Right lobe of liver (tissue), 6 donors: ENCODE measurements at regions not wholly inside any gene's neighbourhood (a gene's known extent, or its start where the extent isn't known, plus 50 kb on each side); places are given as distances from the start of the nearest gene placed in this dataset.

ENCODE experiments used
- ATAC-seq, 4 donors: fragments of 200-7000 bp; cut with Tn5 transposase; one replicate each; pipeline ENCODE4 v1.9.1; 2020; ENCODE audit warnings: mild to moderate bottlenecking in 4 of 4, moderate library complexity in 4 of 4
- DNase-seq, 3 donors: peaks; one replicate each; pipeline ENCODE4 v3.0.0-alpha.2; 2020
- H3K27ac ChIP-seq, 3 donors: fragments of 200-600 bp; one replicate each; pipeline ENCODE4 v1.8.0; 2022
- H3K27me3 ChIP-seq, 2 donors: fragments of 200-600 bp; one replicate each; pipeline ENCODE4 v1.8.0; 2022
- H3K36me3 ChIP-seq, 4 donors: fragments of 200-600 bp; sonication (generic) in 1 of 4; one replicate each; pipeline versions ENCODE4 v1.5.1 to v1.8.0; 2017 to 2022; ENCODE audit warnings: control low read depth in 1 of 4
- H3K4me1 ChIP-seq, 4 donors: fragments of 200-600 bp; sonication (generic) in 1 of 4; one replicate each; pipeline versions ENCODE4 v1.5.1 to v1.8.0; 2017 to 2022; ENCODE audit warnings: control low read depth in 1 of 4
- H3K4me3 ChIP-seq, 3 donors: fragments of 200-600 bp; one replicate each; pipeline ENCODE4 v1.8.0; 2022
- H3K9me3 ChIP-seq, 4 donors: fragments of 200-600 bp; sonication (generic) in 1 of 4; one replicate each; pipeline versions ENCODE4 v1.5.1 to v1.8.0; 2017 to 2022; ENCODE audit warnings: control low read depth in 1 of 4
- POLR2A ChIP-seq: fragments of 450-650 bp; IDR thresholded peaks from one replicate; pipeline ENCODE4 v1.6.1; 2017; ENCODE audit warnings: antibody characterized with exemption, mild to moderate bottlenecking
- WGBS: methylation state at CpG from one replicate; pipeline ENCODE4 v1.1.6; 2018; ENCODE audit warnings: low coverage, low lambda C conversion rate; ENCODE audit not compliant: insufficient coverage; ENCODE audit errors: missing lambda C conversion rate; 5-methylcytosine and 5-hydroxymethylcytosine counted together
- intact Hi-C, 2 donors: fragments of 100-400 bp; cut with DNase I; formaldehyde crosslinking; loops; one replicate each; pipeline versions ENCODE4 v1.11.2 to v1.14.1; 2022
- TF ChIP-seq, protein P1 (sequence below), 4 donors: fragments of 200-600 bp in 3 of 4; fragments of 450-650 bp in 1 of 4; IDR thresholded peaks; one replicate each; pipeline versions ENCODE4 v1.5.1 to v1.8.0; 2016 to 2022; ENCODE audit warnings: antibody characterized with exemption in 4 of 4, mild to moderate bottlenecking in 2 of 4
- donor health status: DM: no; HTN: yes; CAD: no.
- donor health status: DM: no; HTN: no; CAD: no.
- donor health status: DM: no; HTN: no; CAD: no.
- donor health status: DM: no; HTN: yes; CAD: no.
- donor health status: DM: no; HTN: yes; CAD: no.

GRCh38 chr4:160038615-160039014 lies 935.7 kb downstream of the RAPGEF2 start:
- DNase-seq = no peak
- WGBS = 44% methylated on average over 2 of the region's 2 CpGs
- TF ChIP-seq, protein P1, sequence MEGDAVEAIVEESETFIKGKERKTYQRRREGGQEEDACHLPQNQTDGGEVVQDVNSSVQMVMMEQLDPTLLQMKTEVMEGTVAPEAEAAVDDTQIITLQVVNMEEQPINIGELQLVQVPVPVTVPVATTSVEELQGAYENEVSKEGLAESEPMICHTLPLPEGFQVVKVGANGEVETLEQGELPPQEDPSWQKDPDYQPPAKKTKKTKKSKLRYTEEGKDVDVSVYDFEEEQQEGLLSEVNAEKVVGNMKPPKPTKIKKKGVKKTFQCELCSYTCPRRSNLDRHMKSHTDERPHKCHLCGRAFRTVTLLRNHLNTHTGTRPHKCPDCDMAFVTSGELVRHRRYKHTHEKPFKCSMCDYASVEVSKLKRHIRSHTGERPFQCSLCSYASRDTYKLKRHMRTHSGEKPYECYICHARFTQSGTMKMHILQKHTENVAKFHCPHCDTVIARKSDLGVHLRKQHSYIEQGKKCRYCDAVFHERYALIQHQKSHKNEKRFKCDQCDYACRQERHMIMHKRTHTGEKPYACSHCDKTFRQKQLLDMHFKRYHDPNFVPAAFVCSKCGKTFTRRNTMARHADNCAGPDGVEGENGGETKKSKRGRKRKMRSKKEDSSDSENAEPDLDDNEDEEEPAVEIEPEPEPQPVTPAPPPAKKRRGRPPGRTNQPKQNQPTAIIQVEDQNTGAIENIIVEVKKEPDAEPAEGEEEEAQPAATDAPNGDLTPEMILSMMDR (IDR thresholded peaks at IDR 0.05) = no peak
- no peak for TF ChIP-seq POLR2A
- no peaks in the 10 kb centered on the region for H3K27me3 ChIP-seq
- H3K9me3 ChIP-seq = no peaks in the 10 kb centered on the region
- no peaks in the 10 kb centered on the region for H3K36me3 ChIP-seq
- H3K4me3 ChIP-seq = no peak overlapping the region
- no peak overlapping the region for H3K27ac ChIP-seq
- no peaks in the 10 kb centered on the region for H3K4me1 ChIP-seq
- intact Hi-C loops = no loop called here
- no peak for ATAC-seq

DNA sequence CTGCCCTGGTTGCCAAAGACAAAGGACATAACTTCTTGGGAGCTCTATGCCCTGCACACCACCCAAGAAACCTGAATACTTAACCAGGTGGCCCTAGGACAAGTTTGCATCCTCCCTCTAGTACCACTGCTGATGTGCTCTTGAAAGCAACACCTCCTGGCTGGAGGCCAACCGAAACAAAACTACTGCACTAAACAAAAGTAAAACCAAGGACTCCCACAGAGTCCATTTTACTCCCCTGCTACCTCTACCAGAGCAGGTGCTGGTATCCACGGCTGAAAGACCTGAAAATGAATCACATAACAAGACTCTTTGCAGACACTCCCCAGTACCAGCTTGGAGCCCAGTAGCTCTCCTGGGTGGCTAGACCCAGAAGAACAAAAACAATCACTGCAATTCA lies 941.8 kb downstream of the RAPGEF2 start:
- no peaks in the 10 kb centered on the region for H3K27me3 ChIP-seq
- H3K9me3 ChIP-seq = no peaks in the 10 kb centered on the region
- H3K36me3 ChIP-seq = no peaks in the 10 kb centered on the region
- intact Hi-C loops = no loop called here
- WGBS = 49% methylated on average over 2 of the region's 2 CpGs
- no peak overlapping the region for H3K27ac ChIP-seq
- DNase-seq (no peak), ATAC-seq (no peak)
- no peak for TF ChIP-seq POLR2A
- TF ChIP-seq, protein P1 (IDR thresholded peaks at IDR 0.05) = no peak
- H3K4me3 ChIP-seq = no peak overlapping the region
- H3K4me1 ChIP-seq = no peaks in the 10 kb centered on the region

- Histone ChIP-seq H3K4me1 (no peaks in the 10 kb centered on the region), H3K4me3 (no peak overlapping the region), H3K27ac (no peak overlapping the region), H3K27me3 (no peaks in the 10 kb centered on the region), H3K9me3 (no peaks in the 10 kb centered on the region), H3K36me3 (no peaks in the 10 kb centered on the region)
- no peak for DNase-seq
- WGBS = 63% methylated on average over 2 of the region's 2 CpGs
- intact Hi-C loops = no loop called here
- no peak for ATAC-seq
- TF ChIP-seq, protein P1 (IDR thresholded peaks at IDR 0.05) = no peak
- no peak for TF ChIP-seq POLR2A
These were observed 979.7 kb downstream of the RAPGEF2 start for GRCh38 chr4:160082432-160083207.

DNA sequence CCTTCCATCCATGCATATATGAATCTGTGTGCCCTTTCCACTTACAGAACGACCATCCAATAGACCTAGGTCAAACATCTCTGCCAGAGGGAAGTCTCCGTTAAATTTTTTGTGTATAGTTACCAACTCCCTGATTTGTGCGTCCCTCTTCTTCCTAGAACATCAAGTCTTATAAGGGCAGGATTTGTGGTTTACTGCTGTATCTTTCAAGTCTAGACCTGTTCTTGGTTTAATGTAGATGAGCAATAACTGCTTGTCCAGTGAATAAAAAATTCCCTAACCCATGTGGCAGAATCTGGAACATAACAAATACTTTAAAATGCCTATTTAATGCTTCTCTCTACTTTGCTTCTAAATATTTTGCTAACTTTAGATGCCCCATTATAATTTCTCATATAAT lies 988.8 kb downstream of the RAPGEF2 start:
- Histone ChIP-seq H3K4me1 (no peaks in the 10 kb centered on the region), H3K9me3 (no peaks in the 10 kb centered on the region), H3K27me3 (no peaks in the 10 kb centered on the region), H3K36me3 (no peaks in the 10 kb centered on the region), H3K27ac (no peak overlapping the region), H3K4me3 (no peak overlapping the region)
- TF ChIP-seq, protein P1 (IDR thresholded peaks at IDR 0.05) = no peak
- no peak for TF ChIP-seq POLR2A
- intact Hi-C loops = no loop called here
- WGBS = 52% methylated on average over 3 of the region's 3 CpGs
- DNase-seq (no peak), ATAC-seq (no peak)
